DOHH2 (cell line): ENCODE measurements at regions not wholly inside any gene's neighbourhood (a gene's known extent, or its start where the extent isn't known, plus 50 kb on each side); places are given as distances from the start of the nearest gene placed in this dataset.

Source experiments
- H3F3A ChIP-seq: fragments of 200-600 bp; sonication (generic), shearing (Covaris generic); 2 replicates; pipeline ENCODE4 v1.6.0; 2016; ENCODE audit warnings: antibody characterized with exemption, mild to moderate bottlenecking; ENCODE audit not compliant: control insufficient read depth, insufficient read depth
- H3K27ac ChIP-seq: fragments of 200-600 bp; sonication (generic); 2 replicates; pipeline ENCODE4 v1.5.1; 2014; ENCODE audit warnings: low read depth, mild to moderate bottlenecking, low read length, moderate library complexity
- H3K27me3 ChIP-seq: fragments of 200-600 bp; sonication (generic); 2 replicates; pipeline ENCODE4 v1.6.1; 2014; ENCODE audit warnings: mild to moderate bottlenecking, low read length, mixed read lengths; ENCODE audit not compliant: control insufficient read depth
- H3K36me3 ChIP-seq: fragments of 200-600 bp; sonication (generic); 2 replicates; pipeline ENCODE4 v1.6.1; 2014; ENCODE audit warnings: mild to moderate bottlenecking, low read length, moderate library complexity, mixed read lengths; ENCODE audit not compliant: control insufficient read depth
- H3K4me1 ChIP-seq: fragments of 200-600 bp; sonication (generic); 2 replicates; pipeline ENCODE4 v1.6.1; 2014; ENCODE audit warnings: mild to moderate bottlenecking, low read length, mixed read lengths; ENCODE audit not compliant: control insufficient read depth
- H3K4me2 ChIP-seq: fragments of 200-600 bp; sonication (generic); 2 replicates; pipeline ENCODE4 v1.6.0; 2014; ENCODE audit warnings: mild to moderate bottlenecking, low read length, moderate library complexity
- H3K4me3 ChIP-seq: fragments of 200-600 bp; sonication (generic); 2 replicates; pipeline ENCODE4 v1.5.1; 2014; ENCODE audit warnings: mild to moderate bottlenecking, low read length, mixed read lengths
- H3K79me2 ChIP-seq: fragments of 200-600 bp; sonication (generic); 2 replicates; pipeline ENCODE4 v1.6.1; 2014; ENCODE audit warnings: mild to moderate bottlenecking, low read length, mixed read lengths; ENCODE audit not compliant: control insufficient read depth
- H3K9me2 ChIP-seq: fragments of 200-600 bp; sonication (generic); replicated peaks from 2 replicates; pipeline ENCODE4 v1.6.1; 2014; ENCODE audit warnings: mild to moderate bottlenecking, low read length, mixed read lengths; ENCODE audit not compliant: control insufficient read depth
- H3K9me3 ChIP-seq: fragments of 200-600 bp; sonication (generic); 2 replicates; pipeline ENCODE4 v1.6.1; 2014; ENCODE audit warnings: antibody characterized with exemption, low read length, mixed read lengths; ENCODE audit not compliant: control insufficient read depth, insufficient read depth
- H4K20me1 ChIP-seq: fragments of 200-600 bp; sonication (generic); 2 replicates; pipeline ENCODE4 v1.6.0; 2014; ENCODE audit warnings: low read depth, mild to moderate bottlenecking, antibody characterized with exemption, low read length, moderate library complexity; ENCODE audit not compliant: control insufficient read depth, insufficient read depth
- EZH2phosphoT487 ChIP-seq: fragments of 200-600 bp; sonication (generic); IDR thresholded peaks from 2 replicates; pipeline ENCODE4 v1.6.1; 2017; ENCODE audit warnings: borderline replicate concordance, mild to moderate bottlenecking, antibody characterized with exemption, low read length, moderate library complexity, mixed read lengths
- TF ChIP-seq, protein P1 (sequence below): fragments of 200-600 bp; sonication (generic); IDR thresholded peaks from one replicate; pipeline ENCODE4 v1.5.1; 2014; ENCODE audit warnings: antibody characterized with exemption, mild to moderate bottlenecking, low read depth, low read length; ENCODE audit not compliant: poor library complexity, severe bottlenecking

DNA sequence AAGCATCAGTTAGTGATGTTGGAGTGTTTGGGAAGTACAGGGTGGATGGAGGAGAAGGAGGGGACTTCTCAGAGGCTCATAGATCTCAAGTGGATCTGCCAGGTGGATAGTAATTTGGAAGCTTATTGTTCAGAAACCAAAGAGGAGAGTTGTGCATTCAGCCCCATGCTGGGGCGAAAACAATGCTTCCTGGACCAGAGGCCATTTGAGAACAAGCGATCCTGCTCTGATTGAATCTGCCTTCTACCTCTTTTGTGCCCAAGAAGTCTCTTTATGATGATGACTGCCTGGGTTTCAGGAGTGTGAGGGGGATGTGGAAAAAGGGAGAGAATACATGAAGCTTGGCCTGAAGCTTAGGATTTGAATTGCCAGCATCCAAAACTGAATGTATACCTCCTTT is 110.8 kb upstream of the SRRM4 start:
- Histone ChIP-seq H4K20me1 (no peaks in the 10 kb centered on the region), H3F3A (no peaks in the 10 kb centered on the region), H3K36me3 (no peaks in the 10 kb centered on the region), H3K27ac (no peak overlapping the region), H3K9me3 (no peaks in the 10 kb centered on the region), H3K79me2 (no peaks in the 10 kb centered on the region), H3K4me1 (no peaks in the 10 kb centered on the region), H3K27me3 (no peaks in the 10 kb centered on the region), H3K4me2 (no peak overlapping the region), H3K4me3 (no peak overlapping the region), H3K9me2 (no peaks in the 10 kb centered on the region)
- TF ChIP-seq, protein P1, sequence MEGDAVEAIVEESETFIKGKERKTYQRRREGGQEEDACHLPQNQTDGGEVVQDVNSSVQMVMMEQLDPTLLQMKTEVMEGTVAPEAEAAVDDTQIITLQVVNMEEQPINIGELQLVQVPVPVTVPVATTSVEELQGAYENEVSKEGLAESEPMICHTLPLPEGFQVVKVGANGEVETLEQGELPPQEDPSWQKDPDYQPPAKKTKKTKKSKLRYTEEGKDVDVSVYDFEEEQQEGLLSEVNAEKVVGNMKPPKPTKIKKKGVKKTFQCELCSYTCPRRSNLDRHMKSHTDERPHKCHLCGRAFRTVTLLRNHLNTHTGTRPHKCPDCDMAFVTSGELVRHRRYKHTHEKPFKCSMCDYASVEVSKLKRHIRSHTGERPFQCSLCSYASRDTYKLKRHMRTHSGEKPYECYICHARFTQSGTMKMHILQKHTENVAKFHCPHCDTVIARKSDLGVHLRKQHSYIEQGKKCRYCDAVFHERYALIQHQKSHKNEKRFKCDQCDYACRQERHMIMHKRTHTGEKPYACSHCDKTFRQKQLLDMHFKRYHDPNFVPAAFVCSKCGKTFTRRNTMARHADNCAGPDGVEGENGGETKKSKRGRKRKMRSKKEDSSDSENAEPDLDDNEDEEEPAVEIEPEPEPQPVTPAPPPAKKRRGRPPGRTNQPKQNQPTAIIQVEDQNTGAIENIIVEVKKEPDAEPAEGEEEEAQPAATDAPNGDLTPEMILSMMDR: no peak
- TF ChIP-seq EZH2phosphoT487: no peak

DNA sequence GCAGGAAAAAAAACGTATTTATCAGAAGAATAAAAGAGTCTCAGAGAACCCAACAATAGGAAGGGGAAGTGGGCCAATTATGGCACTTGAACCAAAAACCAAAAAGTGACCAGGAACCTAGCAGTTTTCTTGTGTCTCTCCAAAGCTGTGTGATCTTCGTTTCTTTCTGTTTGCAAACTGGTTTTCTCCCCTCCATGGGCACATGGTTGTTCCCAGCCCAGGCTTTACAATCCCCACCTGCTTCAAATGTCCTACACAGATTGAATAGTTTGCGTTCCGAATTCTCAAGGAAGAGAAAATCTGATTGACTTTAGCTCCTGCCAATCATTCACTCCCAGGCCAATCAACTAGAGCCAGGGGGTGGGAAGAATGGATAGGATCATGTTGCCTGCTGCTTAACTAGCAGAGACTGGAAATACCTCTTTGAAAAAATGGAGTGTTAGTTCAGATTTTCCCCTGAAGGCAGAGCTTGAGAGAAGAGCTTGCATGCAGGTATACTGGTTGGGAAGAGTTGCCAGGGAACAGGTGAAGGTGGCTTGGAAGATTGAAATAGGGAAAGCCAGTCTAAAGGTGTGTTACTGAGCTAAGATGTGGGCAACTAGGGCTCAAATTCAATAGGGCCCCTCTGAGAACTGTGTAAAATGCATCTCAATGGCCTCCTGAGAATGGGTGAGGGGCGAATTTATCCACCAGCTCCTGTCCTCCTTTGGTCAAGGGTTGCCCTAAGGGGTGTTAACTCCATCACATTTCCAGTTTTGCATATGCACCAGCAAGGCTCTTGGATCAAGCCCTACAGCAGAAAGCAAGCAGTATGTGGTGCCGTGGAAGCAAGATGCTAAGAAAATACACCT is 106.4 kb upstream of the SRRM4 start:
- Histone ChIP-seq H3K9me3 (no peaks in the 10 kb centered on the region), H3K79me2 (no peaks in the 10 kb centered on the region), H4K20me1 (no peaks in the 10 kb centered on the region), H3K27ac (no peak overlapping the region), H3K4me1 (no peaks in the 10 kb centered on the region), H3K4me3 (no peak overlapping the region), H3F3A (no peaks in the 10 kb centered on the region), H3K4me2 (no peak overlapping the region), H3K27me3 (no peaks in the 10 kb centered on the region), H3K36me3 (no peaks in the 10 kb centered on the region), H3K9me2 (no peaks in the 10 kb centered on the region)
- TF ChIP-seq, protein P1: no peak
- no peak for TF ChIP-seq EZH2phosphoT487

DNA sequence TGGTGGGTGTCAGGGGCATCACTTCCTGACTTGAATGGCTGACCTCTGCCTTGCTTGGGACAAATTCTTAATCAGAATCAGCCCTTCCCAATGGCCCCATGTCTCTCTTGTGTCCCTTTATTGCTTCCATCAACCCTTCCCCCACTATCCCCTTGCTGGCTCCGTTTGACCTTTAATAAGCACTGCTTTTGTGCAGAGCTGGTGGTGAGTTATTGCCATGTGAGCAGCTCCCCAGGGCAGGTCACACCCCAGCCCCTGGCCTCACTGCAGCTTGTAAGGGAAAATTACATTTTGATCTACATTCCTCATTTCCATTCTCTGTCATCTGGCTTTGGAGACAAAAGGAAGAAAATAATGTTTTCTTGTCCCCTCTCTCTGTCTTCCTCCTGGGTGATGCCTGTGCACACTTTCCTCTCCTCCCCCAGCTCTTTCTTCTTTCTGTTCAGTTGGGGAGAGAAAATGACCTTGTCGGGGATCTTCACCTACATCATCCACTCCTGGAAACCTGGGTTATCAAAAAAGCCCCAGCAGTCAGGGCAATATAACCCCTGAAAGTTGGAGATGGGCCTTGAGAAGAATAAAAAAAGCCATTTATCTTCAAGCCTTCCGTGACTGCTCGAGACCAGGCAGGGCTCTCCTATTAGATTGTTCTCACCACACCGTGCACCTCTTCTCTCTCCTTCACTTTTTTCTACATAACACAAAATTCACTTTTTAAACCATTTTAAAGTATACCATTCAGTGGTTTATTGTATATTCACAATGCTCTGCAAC is 100.4 kb upstream of the SRRM4 start:
- Histone ChIP-seq H3K9me2 (no peaks in the 10 kb centered on the region), H3K4me1 (no peaks in the 10 kb centered on the region), H3K36me3 (no peaks in the 10 kb centered on the region), H4K20me1 (no peaks in the 10 kb centered on the region), H3K9me3 (no peaks in the 10 kb centered on the region), H3K79me2 (no peaks in the 10 kb centered on the region), H3K4me3 (no peak overlapping the region), H3F3A (no peaks in the 10 kb centered on the region), H3K27ac (no peak overlapping the region), H3K4me2 (no peak overlapping the region), H3K27me3 (no peaks in the 10 kb centered on the region)
- TF ChIP-seq, protein P1: no peak
- no peak for TF ChIP-seq EZH2phosphoT487
